Fibroblast of peridontal ligament (primary cell): ENCODE measurements at regions not wholly inside any gene's neighbourhood (a gene's known extent, or its start where the extent isn't known, plus 50 kb on each side); places are given as distances from the start of the nearest gene placed in this dataset.
A peak's percentile ranks its signal among the peaks of the same experiment; 100 is the strongest.

Source experiments
- DNase-seq: peaks from one replicate; pipeline ENCODE4 v3.0.0-alpha.2; 2010; ENCODE audit errors: extremely low read depth

DNA sequence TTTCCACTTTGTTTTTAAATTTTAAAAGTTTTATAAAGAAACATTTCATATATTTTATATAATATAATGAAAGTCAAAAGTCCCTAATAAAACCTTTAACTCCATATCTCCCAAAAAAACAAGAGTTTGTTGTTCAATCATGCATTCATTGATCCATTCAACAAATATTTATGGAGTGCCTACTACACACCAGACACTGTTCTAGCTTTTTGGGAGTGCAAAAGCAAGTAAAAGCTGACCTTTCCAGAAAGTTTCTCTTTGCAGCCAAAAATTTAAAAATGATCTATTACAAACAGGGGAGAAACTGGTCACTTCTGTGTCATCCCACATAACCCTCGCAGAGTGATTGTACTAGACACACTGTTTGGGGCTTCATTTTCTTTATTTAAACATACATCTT, 740.0 kb upstream of the TBX3 start:
- DNase-seq, result no peak

DNA sequence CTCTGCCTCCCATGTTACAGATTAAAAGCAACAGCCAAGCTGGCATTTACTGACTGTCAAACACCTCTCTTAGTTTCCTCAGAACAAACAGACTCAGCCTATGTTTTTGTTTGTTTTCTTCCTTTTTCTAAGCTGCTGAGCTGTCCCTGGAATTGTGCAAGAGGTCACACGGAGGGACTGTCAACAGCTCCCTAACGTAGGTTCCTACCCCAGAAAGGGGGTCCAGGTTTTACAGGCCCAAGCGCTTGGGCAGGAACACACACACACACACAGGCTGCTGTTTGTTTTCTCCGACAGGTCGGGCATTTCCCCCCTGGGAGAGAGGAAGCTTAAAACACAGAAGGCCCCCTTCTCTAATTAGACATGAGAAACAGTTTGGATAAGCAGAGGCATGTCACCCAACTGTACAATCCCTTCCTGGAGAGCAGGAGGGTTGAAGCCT, 739.6 kb upstream of the TBX3 start:
- DNase-seq, result no peak

DNA sequence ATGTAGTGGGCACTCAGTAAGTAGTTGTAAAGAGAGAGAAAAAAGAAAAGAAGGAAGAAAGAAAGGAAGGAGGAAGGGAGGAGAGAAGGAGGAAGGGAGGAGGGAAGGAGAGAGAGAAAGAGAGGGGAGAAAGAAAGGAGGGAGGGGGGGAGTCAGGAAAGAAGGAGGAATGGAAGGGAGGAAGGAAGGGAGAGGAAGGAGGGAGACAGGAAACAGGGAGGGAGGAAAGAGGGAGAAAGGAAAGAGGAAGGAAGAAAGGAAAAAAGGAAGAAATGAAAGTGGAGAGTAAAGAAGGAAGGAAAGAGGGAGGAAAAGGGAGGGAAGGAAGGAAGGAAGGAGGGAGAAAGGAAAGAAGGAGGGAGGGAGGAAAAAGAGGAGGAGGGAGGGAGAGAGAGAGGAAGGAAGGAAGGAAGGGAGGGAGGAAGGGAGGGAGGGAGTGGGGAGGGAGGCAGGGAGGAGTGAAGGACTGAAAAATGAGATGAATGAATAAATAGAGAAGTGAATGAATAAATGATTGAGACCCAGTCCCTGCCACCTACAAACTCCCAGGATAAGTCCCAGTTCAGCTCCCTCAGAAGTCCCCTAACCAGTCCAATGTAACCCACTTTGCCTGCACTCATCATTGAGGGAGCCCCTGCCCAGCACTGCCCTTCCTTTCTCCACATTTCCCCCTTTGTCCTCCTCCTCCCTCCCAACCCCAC, 739.0 kb upstream of the TBX3 start:
- DNase-seq, result no peak

DNA sequence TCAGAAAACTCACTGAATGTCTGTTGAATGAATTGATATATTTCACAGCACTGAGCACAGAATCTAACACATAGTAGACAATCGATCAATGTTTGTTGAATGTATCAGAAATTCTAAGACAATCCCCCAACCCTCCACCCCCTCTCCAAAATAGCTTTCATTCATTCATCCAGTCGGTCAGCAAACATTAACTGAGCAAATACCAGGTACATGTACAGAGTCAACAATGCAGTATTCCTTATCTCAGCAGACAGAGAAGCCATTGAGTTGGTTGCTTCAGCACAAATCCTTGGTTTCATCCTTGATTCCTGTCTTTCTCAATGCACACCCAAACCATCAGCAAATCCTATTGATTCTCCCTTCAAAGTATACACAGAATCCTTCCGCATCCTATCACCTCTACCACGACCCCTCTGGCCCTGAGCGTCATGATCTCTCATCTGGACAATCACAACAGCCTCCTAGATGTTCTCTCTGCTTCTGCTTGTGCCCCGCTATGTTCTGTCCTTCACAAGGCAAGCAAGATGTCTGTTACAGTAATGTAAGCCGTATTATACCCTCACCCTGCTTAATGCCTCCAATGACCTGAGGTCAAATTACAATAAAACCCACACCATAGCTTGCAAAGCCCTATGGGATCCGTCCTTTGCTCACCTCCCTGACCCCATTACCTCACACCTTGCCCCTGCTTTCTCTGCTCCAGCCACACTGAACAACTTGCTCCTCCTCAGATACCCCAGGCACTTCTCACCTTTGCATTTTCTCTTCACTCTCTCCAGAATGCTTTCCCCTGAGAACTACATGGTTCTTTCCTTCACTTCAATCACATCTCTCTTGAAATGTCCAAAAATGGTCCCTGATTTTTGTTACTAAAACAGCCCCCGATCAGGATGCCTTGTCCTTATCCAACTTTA, 738.1 kb upstream of the TBX3 start:
- DNase-seq, result no peak

DNA sequence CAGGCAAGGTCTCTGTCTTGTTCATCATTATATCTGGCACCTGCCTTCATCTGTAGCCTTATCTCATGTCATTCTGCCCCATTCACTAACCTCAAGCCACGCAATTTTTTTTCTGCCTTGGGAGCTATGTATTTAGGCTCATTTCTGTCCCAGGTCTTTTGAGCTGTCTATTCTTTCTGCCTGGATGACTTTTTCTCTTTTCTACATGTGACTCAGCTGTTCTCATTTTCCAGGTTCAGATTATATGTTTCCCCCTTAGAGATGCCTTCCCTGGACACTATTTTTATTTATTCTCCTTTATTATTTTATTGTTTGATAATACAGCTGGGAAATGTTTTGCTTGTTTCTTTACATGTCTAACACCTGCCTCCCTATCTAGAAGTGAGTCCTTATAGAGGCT, 737.4 kb upstream of the TBX3 start:
- DNase-seq, result no peak

DNA sequence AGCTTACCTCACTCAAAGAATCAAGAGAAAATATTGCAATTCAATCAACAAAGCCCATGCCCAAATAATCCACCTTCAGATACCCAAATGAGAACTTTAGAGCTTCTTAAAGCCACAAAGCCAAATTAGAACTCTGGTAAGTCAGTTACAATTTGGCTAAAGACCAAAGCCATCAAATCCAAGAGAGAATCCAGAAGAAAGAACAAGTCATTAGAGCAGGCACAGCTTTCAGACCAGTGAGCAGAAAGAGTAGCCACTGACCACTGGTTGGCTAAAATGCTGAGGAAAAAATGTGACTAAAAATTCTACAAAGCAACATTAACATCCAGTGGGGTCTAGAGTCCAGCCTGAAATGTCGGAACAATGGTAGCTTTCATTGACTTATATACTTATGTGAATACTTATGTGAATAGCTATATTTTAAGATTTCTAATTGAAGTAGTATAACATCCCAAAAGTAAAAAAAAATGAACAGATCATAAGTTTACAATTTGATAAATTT, 735.2 kb upstream of the TBX3 start:
- DNase-seq, result no peak

DNA sequence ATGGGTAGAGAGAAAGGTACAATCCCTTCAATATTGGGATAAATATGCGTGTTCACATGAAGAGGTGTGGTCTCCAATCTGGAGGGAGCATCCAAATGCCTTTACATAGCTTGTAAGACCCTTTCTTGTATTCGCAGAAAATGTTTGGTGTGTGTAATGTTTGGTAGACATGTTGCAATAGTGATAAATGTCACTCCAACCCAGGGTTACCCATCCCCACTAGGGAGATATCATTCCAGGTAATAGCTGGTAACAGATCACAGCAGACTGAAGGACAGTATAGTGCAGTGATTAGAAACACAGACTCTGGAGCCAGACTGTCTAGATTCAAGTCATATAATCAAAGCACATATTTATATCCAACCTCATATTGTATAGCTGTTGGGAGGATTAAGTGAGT, 733.6 kb upstream of the TBX3 start:
- no peak for DNase-seq

DNA sequence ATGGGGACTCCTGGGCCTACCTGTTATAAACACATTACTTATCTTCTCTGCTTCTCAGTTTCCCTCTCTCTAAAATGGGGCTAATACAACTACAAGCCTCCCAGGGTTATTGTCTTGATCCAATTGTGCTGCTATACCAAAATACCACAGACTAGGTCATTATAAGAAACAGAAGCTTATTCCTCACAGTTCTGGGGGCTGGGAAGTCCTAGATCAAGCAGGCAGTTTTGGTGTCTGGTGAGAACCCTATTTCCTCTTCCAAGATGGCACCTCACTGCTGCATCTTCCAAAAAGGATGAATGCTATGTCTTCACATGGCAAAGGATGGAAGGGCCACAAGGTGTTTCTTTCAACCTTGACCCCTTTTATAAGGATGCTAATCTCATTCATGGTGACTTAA, 732.9 kb upstream of the TBX3 start:
- no peak for DNase-seq

DNA sequence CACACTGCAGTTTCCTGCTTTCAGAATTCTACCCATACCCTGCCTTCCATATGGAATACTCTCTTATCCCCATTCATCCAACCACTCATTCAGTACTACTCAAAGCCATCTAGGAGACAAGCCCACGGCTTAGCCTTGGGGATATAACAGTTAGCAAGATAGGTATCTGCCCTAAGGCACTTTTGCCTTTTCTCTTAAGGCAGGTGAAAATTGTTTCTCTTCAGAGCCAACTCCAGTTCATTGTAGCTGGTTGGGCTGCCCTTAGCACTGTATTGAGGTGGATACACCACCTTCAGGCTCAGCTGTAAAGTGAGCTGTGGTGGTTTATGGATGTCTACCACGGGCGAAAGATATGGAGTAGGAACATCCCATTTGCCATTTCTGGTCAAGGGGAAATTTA, 729.7 kb upstream of the TBX3 start:
- DNase-seq, result no peak

DNA sequence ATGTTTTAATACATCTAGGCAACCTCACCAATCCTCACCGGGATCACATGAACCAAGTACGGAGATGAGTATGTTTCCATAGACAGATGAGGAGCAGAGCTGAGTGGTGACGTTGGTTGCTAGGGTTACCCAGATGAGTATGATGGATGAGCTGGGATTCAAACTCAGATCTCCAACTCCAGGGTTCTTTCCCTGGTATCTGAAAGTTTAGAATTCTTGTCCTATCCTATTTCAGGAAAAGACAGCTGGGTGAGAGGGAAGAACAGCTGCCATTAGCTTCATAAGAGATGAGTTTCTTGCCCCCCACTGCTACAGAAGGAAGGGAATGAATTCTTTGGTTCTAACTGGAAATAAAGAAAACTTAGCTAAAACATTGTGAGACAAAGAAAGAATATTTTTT, 728.9 kb upstream of the TBX3 start:
- no peak for DNase-seq

DNA sequence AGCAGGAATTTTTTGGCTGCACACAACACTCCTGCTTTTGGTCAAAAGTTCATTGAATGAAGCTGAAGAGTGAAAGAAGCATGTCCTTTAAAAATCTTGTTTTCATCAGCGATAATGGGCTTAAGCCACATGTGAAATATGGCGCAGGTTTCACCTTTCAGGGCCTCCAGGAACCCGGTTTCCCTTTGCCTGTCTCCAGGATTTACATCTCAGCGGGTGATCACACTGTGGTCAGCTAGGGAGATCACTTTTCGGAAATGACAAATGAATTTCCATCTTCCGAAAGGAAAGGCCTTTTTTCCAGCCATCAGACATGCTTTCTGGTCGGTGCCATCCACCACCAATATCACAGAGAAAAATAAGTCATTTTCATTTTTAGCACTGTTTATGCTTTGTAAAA, 727.1 kb upstream of the TBX3 start:
- DNase-seq, result no peak

DNA sequence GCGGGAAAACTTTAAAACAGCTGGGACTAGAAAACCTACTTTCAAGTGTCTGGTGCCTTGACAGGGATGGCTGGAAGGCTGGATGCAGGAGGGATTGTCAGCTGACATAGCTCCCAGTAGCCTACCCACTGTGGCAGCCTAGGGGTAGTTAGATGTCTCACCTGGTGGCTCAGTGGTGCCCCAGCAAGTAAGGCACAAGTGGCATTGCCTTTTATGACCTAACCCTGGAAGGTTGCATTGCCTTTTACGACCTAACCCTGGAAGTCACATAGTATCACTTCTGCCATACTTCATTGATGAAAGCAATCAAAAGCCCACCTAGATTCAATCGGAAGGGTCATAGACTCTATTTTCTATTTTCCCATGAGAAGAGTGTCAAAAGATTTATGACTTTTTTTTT, 724.7 kb upstream of the TBX3 start:
- no peak for DNase-seq

DNA sequence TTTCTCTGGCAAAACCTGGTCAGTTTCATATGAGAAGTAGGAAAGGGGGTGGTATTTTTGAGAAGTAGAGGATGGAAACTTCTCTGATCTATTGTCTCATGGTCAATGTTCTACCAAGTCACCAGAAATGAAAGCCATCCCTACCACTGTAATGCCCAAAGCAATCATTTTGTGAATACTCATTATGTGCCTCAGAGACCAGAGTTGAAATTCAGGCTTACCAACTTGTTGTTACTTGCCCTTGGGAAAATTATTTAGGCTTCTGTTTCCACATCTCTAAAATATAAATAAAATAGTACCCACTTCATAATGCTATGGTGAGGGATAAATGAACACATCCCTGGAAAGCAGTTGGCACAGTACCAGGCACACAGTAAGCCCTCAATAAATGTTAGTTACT, 723.7 kb upstream of the TBX3 start:
- no peak for DNase-seq

DNA sequence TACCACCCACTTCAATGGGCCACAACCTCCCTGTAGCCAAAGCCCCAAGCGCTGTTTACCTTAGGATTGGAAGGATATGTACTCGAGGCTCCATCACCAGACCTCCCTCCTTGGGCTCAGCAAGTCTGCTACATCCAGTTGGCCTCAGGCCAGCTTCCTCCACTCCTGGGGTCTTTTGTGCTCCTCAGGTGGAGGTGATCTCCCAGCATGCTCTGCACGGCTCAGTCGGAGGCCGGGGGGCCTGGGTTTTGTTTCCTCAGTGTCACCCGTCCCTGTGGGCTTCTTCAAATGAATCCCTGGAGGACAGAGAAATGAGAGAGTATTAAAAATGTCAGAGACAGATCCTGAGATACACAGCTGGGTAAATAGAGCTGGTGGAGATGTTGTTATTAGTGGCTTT, 723.1 kb upstream of the TBX3 start:
- DNase-seq, result no peak

DNA sequence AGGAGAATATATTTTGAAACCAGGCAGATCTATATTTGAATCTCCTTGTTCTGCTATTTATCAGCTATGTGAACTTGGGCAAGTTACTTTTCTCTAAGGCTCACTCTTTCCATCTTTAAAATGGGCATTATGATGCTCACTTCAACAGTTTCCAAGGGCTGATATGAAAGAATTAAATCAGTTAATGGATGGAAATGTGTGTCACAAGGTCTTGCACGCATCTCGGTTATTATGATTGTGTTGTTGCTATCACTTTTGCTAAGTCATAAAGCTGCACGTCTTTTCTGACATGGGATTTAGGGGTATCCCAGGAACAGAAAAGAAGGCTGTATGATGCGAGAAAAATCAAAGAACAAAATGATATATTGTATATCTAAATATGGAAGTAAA, 721.5 kb upstream of the TBX3 start:
- no peak for DNase-seq

DNA sequence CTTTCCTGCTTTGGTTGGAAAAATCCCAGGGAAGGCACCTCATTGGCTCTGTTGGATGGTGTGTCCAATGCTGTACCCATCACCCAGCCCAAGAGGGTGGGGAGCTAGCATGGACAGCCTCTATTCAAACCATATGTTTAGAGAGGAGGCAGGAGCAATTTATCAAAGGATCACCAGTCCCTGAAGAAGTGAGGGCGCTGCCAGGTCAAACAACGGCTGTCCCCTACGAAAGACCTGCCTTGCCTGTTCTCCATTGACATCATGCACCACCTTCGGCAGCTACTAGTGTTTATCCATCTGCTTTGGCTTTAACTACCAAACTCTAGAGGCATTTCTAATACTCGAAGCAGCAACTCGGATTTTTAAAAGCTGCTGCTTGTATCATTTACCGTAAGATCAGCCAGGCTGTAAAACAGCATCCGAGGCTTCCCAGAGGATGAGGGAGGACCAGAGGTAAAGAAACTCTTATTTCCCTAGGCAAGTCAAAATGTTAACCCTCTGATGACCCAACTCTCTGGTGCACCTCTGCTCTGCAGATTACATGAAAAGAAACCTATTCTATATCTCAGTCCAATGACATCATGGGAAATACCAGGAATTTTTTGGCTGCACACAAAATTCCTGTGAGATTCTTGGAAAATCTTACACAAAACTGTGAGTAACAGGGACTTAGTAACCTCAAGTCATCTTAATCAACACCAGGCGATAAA, 720.9 kb upstream of the TBX3 start:
- peak; percentile 94 for DNase-seq

DNA sequence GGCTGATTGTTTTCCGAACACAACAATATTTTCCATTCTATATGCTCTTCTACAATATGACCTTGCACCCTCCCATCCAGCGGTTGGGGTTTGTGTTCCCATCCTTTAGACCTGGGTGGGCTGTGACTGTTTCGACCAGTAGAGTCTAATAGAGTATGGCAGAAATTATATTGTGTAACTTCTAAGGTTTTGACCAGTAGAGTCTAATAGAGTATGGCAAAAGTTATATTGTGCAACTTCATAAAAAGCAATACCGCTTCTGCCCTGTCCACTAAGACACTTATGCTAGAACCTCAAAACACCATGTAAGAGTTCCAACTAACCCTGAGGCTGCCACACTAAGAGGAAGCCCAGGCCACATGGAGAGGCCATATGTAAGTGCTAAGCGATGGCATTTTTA, 719.7 kb upstream of the TBX3 start:
- no peak for DNase-seq

DNA sequence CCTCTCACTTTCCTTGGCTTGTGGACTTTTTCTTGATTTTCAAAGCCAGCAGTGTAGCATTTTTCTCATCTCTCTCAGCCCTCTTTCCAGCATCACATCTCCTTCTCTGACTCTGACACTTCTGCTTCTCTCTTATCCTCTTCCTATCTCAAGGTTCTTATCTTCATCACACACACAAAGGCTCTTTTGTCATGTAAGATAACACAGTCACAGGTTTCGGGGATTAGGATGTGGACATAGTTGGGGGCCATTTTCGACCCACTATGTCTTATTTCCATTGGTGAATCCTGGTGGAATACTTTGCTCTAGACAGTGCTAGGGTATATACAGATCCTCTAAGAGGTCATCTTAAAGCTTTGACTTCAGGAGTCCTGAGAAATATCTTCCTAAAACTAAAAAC, 719.3 kb upstream of the TBX3 start:
- no peak for DNase-seq

DNA sequence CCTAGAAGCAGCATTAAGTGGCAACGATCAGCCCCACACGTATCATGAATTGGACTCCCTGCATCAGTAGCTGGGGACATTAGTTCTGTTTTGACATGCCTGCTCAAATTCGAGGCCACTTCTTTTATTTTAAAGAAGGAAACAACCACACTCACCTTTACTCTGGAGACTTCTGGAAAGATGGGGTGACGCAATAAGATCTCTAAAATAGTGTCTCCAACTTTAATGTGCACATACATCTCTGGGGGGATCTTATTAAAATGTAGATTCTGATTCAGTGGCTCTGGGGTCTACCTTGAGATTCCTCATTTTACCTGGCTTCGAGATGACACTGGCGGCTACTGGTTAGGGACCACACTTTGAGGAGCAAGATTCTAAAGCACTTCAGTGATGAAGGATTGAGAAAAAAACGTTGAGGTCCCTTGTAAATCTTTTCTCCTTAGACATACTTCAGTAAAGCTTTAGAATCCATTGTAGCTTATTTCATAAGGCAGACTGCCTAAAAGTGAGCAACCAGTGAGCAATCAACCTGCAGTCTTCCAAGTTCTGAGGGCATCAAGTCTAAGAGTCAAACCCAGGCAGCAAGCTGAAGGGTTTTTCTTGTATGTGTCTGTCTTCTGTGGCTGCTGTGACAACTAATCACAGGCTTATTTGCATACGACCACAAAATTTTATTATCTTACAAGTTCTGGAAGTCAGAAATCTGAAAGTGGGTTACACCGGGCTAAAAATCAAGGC, 718.6 kb upstream of the TBX3 start:
- peak; percentile 42 for DNase-seq

DNA sequence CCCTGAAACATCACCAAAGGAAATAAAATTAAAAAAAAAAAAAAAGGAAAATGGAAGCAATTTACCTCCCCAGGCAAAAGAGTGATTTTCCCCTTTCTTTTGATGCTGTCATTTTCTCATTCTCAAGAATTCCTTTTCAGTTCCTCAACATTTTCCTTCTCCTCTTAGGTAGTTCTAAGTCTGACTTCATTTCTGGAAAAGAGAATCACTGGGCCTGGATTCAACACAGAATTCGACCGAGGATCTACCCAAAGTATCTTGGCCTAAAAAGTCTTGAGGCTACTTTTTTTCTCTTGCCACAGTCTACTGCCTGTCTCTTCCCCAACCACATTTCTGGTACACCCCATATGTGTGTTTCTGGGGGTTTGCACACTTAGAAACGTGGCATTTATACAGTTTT, 717.8 kb upstream of the TBX3 start:
- DNase-seq, result no peak

DNA sequence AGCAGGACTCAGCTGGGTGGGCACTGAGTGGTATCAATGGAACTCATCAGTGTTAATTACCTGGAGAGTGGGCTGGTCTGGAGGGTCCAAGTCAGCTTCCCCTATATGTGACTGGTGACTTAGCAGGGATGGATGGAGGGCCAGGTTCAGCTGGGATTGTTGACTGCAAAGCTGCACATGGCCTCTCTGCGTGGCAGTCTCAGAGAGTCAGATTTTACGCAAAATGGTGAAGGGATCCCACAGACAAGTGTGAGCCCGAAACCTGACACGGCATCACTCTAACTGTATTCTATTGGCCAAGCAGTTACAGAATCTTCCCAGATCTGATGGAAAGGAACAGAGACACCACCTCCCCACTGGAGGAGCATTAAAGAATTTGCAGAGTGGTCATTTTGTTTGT, 716.0 kb upstream of the TBX3 start:
- DNase-seq, result no peak

DNA sequence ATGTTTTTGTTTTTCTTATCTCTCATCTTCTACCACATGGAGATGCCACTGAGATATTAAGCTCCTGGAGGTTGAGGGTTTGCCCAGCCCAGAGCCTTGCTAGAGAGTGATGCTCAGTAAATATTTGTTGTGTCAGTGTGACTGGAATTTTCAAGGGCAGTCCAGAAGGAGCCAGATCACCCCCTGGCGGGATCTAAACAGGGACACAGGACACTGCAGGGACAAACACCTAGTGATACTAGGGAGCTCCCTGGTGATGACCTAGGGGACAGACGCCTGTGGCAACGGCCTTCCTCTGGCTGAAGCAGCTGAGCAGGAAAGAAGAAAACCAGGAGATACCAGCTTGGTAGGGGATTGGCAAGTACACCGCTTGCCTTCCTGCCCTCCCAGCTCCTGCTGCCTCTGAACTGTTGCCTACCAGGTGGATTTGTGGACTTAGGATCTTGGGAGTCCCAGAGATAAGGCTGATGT, 714.4 kb upstream of the TBX3 start:
- no peak for DNase-seq
